H1 (cell line): ENCODE measurements at regions not wholly inside any gene's neighbourhood (a gene's known extent, or its start where the extent isn't known, plus 50 kb on each side); places are given as distances from the start of the nearest gene placed in this dataset.

Source experiments
- CTCF ChIA-PET: fragments of 300-600 bp; sonication (Branson Sonifier 250); formaldehyde crosslinking; loops from one replicate; lab custom pipeline; 2021; ENCODE audit not compliant: partially characterized antibody; lab: Charles Lee
- POLR2A ChIA-PET: fragments of 300-600 bp; sonication (Branson Sonifier 250); formaldehyde crosslinking; loops from one replicate; lab custom pipeline; 2021; ENCODE audit warnings: inconsistent platforms; ENCODE audit not compliant: partially characterized antibody; lab: Charles Lee
- DNase-seq, 2 experiments: peaks; one replicate each; pipeline versions ENCODE4 v3.0.0 to v3.0.0-alpha.2; 2010 to 2022; ENCODE audit warnings: low spot score in 2 of 2, low read depth in 1 of 2, mixed read lengths in 1 of 2
- FAIRE-seq: peaks from 2 replicates; lab custom pipeline; 2011; peaks lifted over from hg19 to GRCh38; lab: Jason Lieb, UNC
- H2AFZ ChIP-seq: 2 replicates; pipeline ENCODE4 v1.8.1; 2012; ENCODE audit warnings: low read length, inconsistent platforms
- H2AK5ac ChIP-seq: 2 replicates; pipeline ENCODE4 v1.6.1; 2013; ENCODE audit warnings: low read depth, low read length
- H2BK120ac ChIP-seq: replicated peaks from 2 replicates; pipeline ENCODE3; 2013; ENCODE audit warnings: low read depth, low read length, inconsistent platforms
- H2BK12ac ChIP-seq: 2 replicates; pipeline ENCODE4 v1.6.1; 2013; ENCODE audit warnings: low read depth, low read length
- H2BK15ac ChIP-seq: 2 replicates; pipeline ENCODE4 v1.6.1; 2013; ENCODE audit warnings: low read length
- H2BK20ac ChIP-seq: 2 replicates; pipeline ENCODE4 v1.6.1; 2013; ENCODE audit warnings: low read length
- H2BK5ac ChIP-seq: 2 replicates; pipeline ENCODE4 v1.6.1; 2013; ENCODE audit warnings: low read depth, low read length
- H3K14ac ChIP-seq: 2 replicates; pipeline ENCODE4 v1.6.1; 2013; ENCODE audit warnings: inconsistent platforms; ENCODE audit not compliant: insufficient read length
- H3K18ac ChIP-seq: 2 replicates; pipeline ENCODE4 v1.6.1; 2013; ENCODE audit warnings: low read length; ENCODE audit errors: extremely low read depth
- H3K23ac ChIP-seq: 2 replicates; pipeline ENCODE4 v1.6.1; 2013; ENCODE audit warnings: inconsistent platforms; ENCODE audit not compliant: insufficient read length
- H3K23me2 ChIP-seq: 2 replicates; pipeline ENCODE4 v1.6.1; 2013; ENCODE audit warnings: low read depth, low read length
- H3K27ac ChIP-seq: 2 replicates; pipeline ENCODE4 v1.6.1; 2011; ENCODE audit warnings: low read depth, low read length, inconsistent platforms
- H3K27me3 ChIP-seq, 4 experiments: replicated peaks in 1 of 4; 1 replicate in 1 of 4; 2 replicates in 3 of 4; pipeline versions ENCODE4 v1.6.1 to v1.8.1; 2011 to 2013; ENCODE audit warnings: low read length in 3 of 4, mild to moderate bottlenecking in 3 of 4, inconsistent platforms in 2 of 4, mixed read lengths in 2 of 4, moderate library complexity in 1 of 4; ENCODE audit not compliant: control insufficient read depth in 3 of 4, insufficient read depth in 3 of 4; ENCODE audit errors: extremely low read depth in 1 of 4
- H3K36me3 ChIP-seq, 4 experiments: 2 replicates each; pipeline versions ENCODE4 v1.6.1 to v1.8.1; 2011 to 2013; ENCODE audit warnings: mild to moderate bottlenecking in 4 of 4, low read length in 3 of 4, moderate library complexity in 2 of 4, control low read depth in 1 of 4, inconsistent platforms in 1 of 4; ENCODE audit not compliant: insufficient read depth in 4 of 4, control insufficient read depth in 2 of 4
- H3K4ac ChIP-seq: replicated peaks from 2 replicates; pipeline ENCODE3; 2013; ENCODE audit warnings: low read length, low read depth, mixed read lengths, inconsistent platforms; ENCODE audit not compliant: insufficient read length
- H3K4me1 ChIP-seq, 4 experiments: replicated peaks in 1 of 4; 1 replicate in 1 of 4; 2 replicates in 3 of 4; pipeline versions ENCODE4 v1.6.1 to v1.8.1; 2011 to 2013; ENCODE audit warnings: low read length in 3 of 4, inconsistent platforms in 2 of 4, mixed read lengths in 1 of 4; ENCODE audit not compliant: insufficient read depth in 4 of 4, control insufficient read depth in 3 of 4
- H3K4me2 ChIP-seq, 2 experiments: 2 replicates each; pipeline versions ENCODE4 v1.6.1 to v1.8.1; 2011 to 2013; ENCODE audit warnings: low read depth in 2 of 2, low read length in 2 of 2, control low read depth in 1 of 2, inconsistent platforms in 1 of 2, mild to moderate bottlenecking in 1 of 2; ENCODE audit not compliant: insufficient read depth in 1 of 2
- H3K4me3 ChIP-seq, 4 experiments: fragments of 200-600, 300-600 bp in 1 of 4; sonication (generic), shearing (Covaris generic), sonication (Bioruptor Twin) in 1 of 4; 2 replicates each; pipeline versions ENCODE4 v1.5.1 to v1.8.1; 2011 to 2016; ENCODE audit warnings: low read length in 4 of 4, low read depth in 3 of 4, control low read depth in 2 of 4, inconsistent platforms in 2 of 4, mild to moderate bottlenecking in 2 of 4, mixed read lengths in 1 of 4, moderate library complexity in 1 of 4; ENCODE audit not compliant: insufficient read depth in 2 of 4; ENCODE audit errors: extremely low read depth in 1 of 4
- H3K56ac ChIP-seq: replicated peaks from 2 replicates; pipeline ENCODE3; 2013; ENCODE audit warnings: low read depth, mild to moderate bottlenecking, mixed read lengths, low read length, inconsistent platforms; ENCODE audit not compliant: insufficient read length
- H3K79me1 ChIP-seq: 2 replicates; pipeline ENCODE4 v1.6.1; 2013; ENCODE audit warnings: low read depth, low read length, control low read depth
- H3K79me2 ChIP-seq, 2 experiments: 2 replicates each; pipeline versions ENCODE4 v1.6.1 to v1.8.1; 2012 to 2013; ENCODE audit warnings: low read length in 2 of 2, mild to moderate bottlenecking in 2 of 2, inconsistent platforms in 1 of 2; ENCODE audit not compliant: insufficient read depth in 2 of 2, control insufficient read depth in 1 of 2
- H3K9ac ChIP-seq, 4 experiments: replicated peaks in 1 of 4; 1 replicate in 1 of 4; 2 replicates in 3 of 4; pipeline versions ENCODE4 v1.6.1 to v1.8.1; 2011 to 2013; ENCODE audit warnings: low read depth in 3 of 4, low read length in 3 of 4, control low read depth in 2 of 4, mild to moderate bottlenecking in 2 of 4, moderate library complexity in 2 of 4, inconsistent platforms in 1 of 4; ENCODE audit errors: extremely low read depth in 1 of 4
- H3K9me3 ChIP-seq, 2 experiments: 2 replicates each; pipeline versions ENCODE4 v1.6.1 to v1.8.1; 2012 to 2013; ENCODE audit warnings: mild to moderate bottlenecking in 2 of 2, moderate library complexity in 2 of 2, control low read depth in 1 of 2, inconsistent platforms in 1 of 2, low read depth in 1 of 2, low read length in 1 of 2, mixed read lengths in 1 of 2; ENCODE audit not compliant: insufficient read depth in 2 of 2
- H4K20me1 ChIP-seq, 2 experiments: replicated peaks in 1 of 2; 2 replicates each; pipeline versions ENCODE3 to v1.8.1; 2011 to 2013; ENCODE audit warnings: inconsistent platforms in 2 of 2, low read length in 2 of 2, mild to moderate bottlenecking in 1 of 2; ENCODE audit not compliant: insufficient read depth in 2 of 2, control insufficient read depth in 1 of 2
- H4K5ac ChIP-seq: 2 replicates; pipeline ENCODE4 v1.6.1; 2013; ENCODE audit warnings: low read length, low read depth, mixed read lengths, inconsistent platforms; ENCODE audit not compliant: insufficient read length
- H4K8ac ChIP-seq: 2 replicates; pipeline ENCODE4 v1.8.0; 2013; ENCODE audit warnings: mild to moderate bottlenecking, moderate library complexity, low read length, inconsistent platforms; ENCODE audit not compliant: insufficient read depth; ENCODE audit errors: extremely low read depth
- H4K91ac ChIP-seq: replicated peaks from 2 replicates; pipeline ENCODE3; 2013; ENCODE audit warnings: low read length, mixed read lengths, inconsistent platforms; ENCODE audit not compliant: insufficient read length
- CREB1 ChIP-seq: IDR thresholded peaks from 2 replicates; pipeline ENCODE4 v1.6.1; 2012; ENCODE audit warnings: inconsistent platforms
- GABPA ChIP-seq: IDR thresholded peaks from 2 replicates; pipeline ENCODE4 v1.6.1; 2011; ENCODE audit warnings: mild to moderate bottlenecking, low read length, moderate library complexity, borderline replicate concordance; ENCODE audit not compliant: insufficient read depth
- HDAC2 ChIP-seq, 2 experiments: fragments of 300-600 bp in 1 of 2; sonication (generic) in 1 of 2; IDR thresholded peaks; 2 replicates each; pipeline ENCODE4 v1.6.1; 2011 to 2012; ENCODE audit warnings: low read depth in 2 of 2, low read length in 2 of 2, mild to moderate bottlenecking in 2 of 2, moderate library complexity in 2 of 2, borderline replicate concordance in 1 of 2, inconsistent platforms in 1 of 2
- SIRT6 ChIP-seq: IDR thresholded peaks from one replicate; pipeline ENCODE4 v1.7.1; 2012; ENCODE audit warnings: low read length, inconsistent platforms
- SP2 ChIP-seq: IDR thresholded peaks from 2 replicates; pipeline ENCODE4 v1.6.1; 2012; ENCODE audit warnings: mild to moderate bottlenecking, low read length, inconsistent platforms
- TBP ChIP-seq: IDR thresholded peaks from 2 replicates; pipeline ENCODE4 v1.6.1; 2011; ENCODE audit warnings: low read depth, low read length, improper control_type of control experiment
- WGBS, 2 experiments: shearing (Covaris generic) in 1 of 2; methylation state at CpG; one replicate each; pipeline versions ENCODE4 v1.1.6 to v1.1.7; 2013 to 2015; ENCODE audit warnings: low lambda C conversion rate in 2 of 2, mixed read lengths in 2 of 2, inconsistent platforms in 1 of 2, low coverage in 1 of 2, missing lambda C conversion rate in 1 of 2; ENCODE audit not compliant: insufficient replicate concordance in 2 of 2, insufficient coverage in 1 of 2, insufficient read length in 1 of 2; ENCODE audit errors: extremely low coverage in 1 of 2, missing lambda C conversion rate in 1 of 2; 5-methylcytosine and 5-hydroxymethylcytosine counted together
- TF ChIP-seq, protein P1 (sequence below): IDR thresholded peaks from 2 replicates; pipeline ENCODE4 v1.6.1; 2012; ENCODE audit warnings: inconsistent platforms
- TF ChIP-seq, protein P2 (sequence below), 3 experiments: IDR thresholded peaks; 1 replicate in 2 of 3; 2 replicates in 1 of 3; pipeline versions ENCODE4 v1.5.1 to v1.6.1; 2011; ENCODE audit warnings: low read length in 3 of 3, mild to moderate bottlenecking in 3 of 3, inconsistent platforms in 2 of 3, low read depth in 1 of 3, moderate library complexity in 1 of 3; ENCODE audit not compliant: insufficient read depth in 1 of 3; ENCODE audit errors: control extremely low read depth in 1 of 3

DNA sequence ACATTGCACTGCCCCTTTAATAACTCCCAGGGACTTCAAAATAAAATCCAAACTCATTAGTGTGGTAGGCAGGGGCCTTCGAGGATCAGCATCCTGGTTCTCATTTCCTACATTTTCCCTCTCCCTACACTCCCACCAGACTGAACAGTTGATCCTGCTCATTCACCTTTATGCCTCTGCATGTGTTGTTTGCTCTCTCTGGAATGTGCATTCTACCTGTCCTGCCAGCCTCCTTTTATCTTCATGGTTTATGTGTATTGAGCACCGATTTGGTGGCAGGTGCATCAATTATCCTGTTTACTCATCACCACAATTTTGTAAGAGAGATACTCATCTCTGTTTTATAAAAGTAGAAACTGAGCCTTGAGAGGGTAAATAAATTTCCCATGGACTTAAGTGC, 125.0 kb downstream of the ADSS2 start:
- POLR2A ChIA-PET = no interaction called here
- no peak overlapping the region for H2BK20ac ChIP-seq
- WGBS, 2 experiments = 91% methylated on average over 2 of the region's 2 CpGs; no CpG with 5 or more reads in 1 of the 2 experiments
- H3K9ac ChIP-seq = no peak overlapping the region
- H3K4ac ChIP-seq = no peak overlapping the region
- H3K4me3 ChIP-seq = no peak overlapping the region
- no peak overlapping the region for H3K27ac ChIP-seq
- H2BK12ac ChIP-seq = peak overlapping the region; percentile 27; the same call in 1 of the 2 replicates
- no peaks in the 10 kb centered on the region for H3K9me3 ChIP-seq
- no peaks in the 10 kb centered on the region for H3K27me3 ChIP-seq
- no peak overlapping the region for H2AFZ ChIP-seq
- H3K4me1 ChIP-seq = 0 out of 7 replicates have a peak, but pooled peaks cover 0 to 3% (median under 1%) of the 10 kb centered on the region in 4 experiments
- no peaks in the 10 kb centered on the region for H4K20me1 ChIP-seq
- FAIRE-seq (no peak), DNase-seq (no peak)
- H3K36me3 ChIP-seq = no peaks in the 10 kb centered on the region; a peak in 1 of 8 replicates
- H3K79me2 ChIP-seq = no peaks in the 10 kb centered on the region
- H2BK5ac ChIP-seq = no peak overlapping the region
- TF ChIP-seq TBP (no peak), HDAC2 (IDR thresholded peaks at IDR 0.05; ENCODE audit: borderline replicate concordance in 1 of 2, low read depth in 2 of 2, low read length in 2 of 2) (no peak), SIRT6 (no peak), SP2 (no peak), CREB1 (no peak), GABPA (no peak)
- TF ChIP-seq, protein P1, sequence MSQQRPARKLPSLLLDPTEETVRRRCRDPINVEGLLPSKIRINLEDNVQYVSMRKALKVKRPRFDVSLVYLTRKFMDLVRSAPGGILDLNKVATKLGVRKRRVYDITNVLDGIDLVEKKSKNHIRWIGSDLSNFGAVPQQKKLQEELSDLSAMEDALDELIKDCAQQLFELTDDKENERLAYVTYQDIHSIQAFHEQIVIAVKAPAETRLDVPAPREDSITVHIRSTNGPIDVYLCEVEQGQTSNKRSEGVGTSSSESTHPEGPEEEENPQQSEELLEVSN = no peak
- TF ChIP-seq, protein P2, sequence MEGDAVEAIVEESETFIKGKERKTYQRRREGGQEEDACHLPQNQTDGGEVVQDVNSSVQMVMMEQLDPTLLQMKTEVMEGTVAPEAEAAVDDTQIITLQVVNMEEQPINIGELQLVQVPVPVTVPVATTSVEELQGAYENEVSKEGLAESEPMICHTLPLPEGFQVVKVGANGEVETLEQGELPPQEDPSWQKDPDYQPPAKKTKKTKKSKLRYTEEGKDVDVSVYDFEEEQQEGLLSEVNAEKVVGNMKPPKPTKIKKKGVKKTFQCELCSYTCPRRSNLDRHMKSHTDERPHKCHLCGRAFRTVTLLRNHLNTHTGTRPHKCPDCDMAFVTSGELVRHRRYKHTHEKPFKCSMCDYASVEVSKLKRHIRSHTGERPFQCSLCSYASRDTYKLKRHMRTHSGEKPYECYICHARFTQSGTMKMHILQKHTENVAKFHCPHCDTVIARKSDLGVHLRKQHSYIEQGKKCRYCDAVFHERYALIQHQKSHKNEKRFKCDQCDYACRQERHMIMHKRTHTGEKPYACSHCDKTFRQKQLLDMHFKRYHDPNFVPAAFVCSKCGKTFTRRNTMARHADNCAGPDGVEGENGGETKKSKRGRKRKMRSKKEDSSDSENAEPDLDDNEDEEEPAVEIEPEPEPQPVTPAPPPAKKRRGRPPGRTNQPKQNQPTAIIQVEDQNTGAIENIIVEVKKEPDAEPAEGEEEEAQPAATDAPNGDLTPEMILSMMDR (IDR thresholded peaks at IDR 0.05; ENCODE audit: control extremely low read depth in 1 of 3, insufficient read depth in 1 of 3, low read depth in 1 of 3, low read length in 3 of 3) = no peak
- TF ChIP-seq, all 59 proteins: peak for 0
- Histone ChIP-seq H3K79me1 (no peaks in the 10 kb centered on the region), H3K18ac (no peak overlapping the region), H3K23ac (no peak overlapping the region), H2BK15ac (no peak overlapping the region), H3K4me2 (no peak overlapping the region), H4K91ac (no peak overlapping the region), H2AK5ac (no peak overlapping the region), H4K8ac (no peak overlapping the region), H2BK120ac (no peak overlapping the region), H4K5ac (no peak overlapping the region), H3K23me2 (no peaks in the 10 kb centered on the region; the same call in 1 of the 2 replicates), H3K56ac (no peak overlapping the region), H3K14ac (no peak overlapping the region)
- CTCF ChIA-PET = no interaction called here
